EH (cell line): ENCODE measurements at regions not wholly inside any gene's neighbourhood (a gene's known extent, or its start where the extent isn't known, plus 50 kb on each side); places are given as distances from the start of the nearest gene placed in this dataset.

Experiments
- DNase-seq: peaks from one replicate; pipeline ENCODE4 v3.0.0-alpha.2; 2015; ENCODE audit warnings: low read depth

GRCh38 chr4:43243433-43244116 lies 351.1 kb downstream of the GRXCR1 start:
- no peak for DNase-seq

DNA sequence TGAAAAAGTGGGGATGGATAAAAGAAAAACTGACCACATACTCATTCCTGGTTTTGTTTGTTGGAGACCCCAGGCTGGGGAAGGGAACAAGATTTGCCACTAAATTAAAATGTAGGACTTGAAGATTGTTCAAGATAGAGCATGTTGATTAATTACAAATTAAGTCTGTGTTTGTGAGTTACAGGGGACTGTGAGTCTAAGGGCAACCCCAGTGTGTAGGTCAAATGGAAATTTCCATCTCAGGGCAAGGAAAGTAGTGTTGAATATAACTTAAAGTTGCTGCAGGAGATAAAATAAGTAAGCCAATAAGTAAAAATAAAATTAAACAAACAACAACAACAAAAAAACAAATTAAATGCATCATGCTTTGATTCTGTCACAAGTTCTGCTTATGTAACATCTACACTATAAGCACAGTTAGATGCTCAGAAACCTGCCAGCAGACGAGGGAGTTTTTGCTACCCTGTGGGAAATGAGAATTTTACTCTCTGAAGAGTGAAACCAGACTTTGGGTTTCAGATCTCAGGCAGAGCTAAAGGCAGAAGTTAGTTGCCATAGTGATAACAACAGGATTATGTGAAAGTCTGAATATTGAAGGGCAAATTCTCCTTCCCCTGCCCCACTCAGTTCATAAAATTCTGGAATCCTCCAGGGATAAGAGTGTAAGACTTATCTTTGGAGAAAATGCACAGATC lies 352.3 kb downstream of the GRXCR1 start:
- no peak for DNase-seq

DNA sequence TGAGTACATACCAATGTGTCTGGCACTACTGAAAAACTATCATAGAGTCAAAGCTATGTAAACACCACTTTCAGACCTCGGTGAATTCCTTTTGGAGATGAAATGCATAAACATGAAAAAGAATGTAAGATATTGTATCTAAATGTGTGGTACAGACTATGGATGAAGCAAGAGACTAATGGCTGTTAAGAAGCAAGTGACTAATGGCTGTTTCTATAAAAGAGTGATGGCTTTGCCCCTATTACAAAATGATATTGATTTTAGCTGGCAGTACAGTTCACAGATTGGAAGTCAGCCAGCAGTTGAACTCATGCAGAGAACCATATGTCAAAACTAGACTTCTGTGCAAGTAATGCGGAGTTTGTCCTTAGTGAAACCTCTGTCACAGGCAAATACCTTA lies 359.3 kb downstream of the GRXCR1 start:
- no peak for DNase-seq

- no peak for DNase-seq
These were observed 361.0 kb downstream of the GRXCR1 start for GRCh38 chr4:43253541-43253940.

DNA sequence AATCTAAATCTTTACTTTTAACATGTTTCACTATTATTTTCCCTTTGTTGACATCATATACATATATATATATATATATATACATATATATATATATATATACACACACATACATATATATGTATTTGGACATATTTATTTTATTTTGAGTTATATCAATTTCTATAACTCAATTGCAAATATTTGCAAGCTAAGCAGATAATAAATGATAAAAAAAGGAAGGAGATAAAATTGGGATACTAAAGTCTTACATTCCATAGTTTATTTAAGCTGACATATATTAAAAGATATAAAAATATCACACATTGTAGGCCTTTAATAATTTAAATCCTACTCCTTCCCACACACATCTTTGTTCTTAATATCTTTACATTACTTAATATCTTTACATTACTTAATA lies 372.2 kb downstream of the GRXCR1 start:
- no peak for DNase-seq

DNA sequence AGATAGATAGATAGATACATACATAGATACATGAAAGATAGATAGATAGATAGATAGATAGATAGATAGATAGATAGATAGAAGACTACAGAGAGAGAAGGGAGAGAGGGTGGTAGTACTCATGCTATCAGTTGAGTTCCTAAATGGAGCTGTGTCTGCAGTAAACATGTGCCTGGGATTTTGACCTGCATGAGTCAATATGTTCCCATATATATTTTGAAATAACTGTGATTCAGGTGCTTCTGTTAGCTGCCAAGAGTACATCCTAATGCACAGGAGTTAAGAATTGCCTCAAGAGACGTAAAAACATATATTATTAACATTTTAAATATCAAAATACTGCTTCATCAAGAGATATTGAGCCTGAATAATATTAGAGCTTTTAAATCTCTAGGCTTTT lies 379.4 kb downstream of the GRXCR1 start:
- DNase-seq = no peak

GRCh38 chr4:43274376-43274775 lies 381.9 kb downstream of the GRXCR1 start:
- DNase-seq = no peak

- no peak for DNase-seq
These were observed 383.3 kb downstream of the GRXCR1 start for GRCh38 chr4:43275779-43276178.

DNA sequence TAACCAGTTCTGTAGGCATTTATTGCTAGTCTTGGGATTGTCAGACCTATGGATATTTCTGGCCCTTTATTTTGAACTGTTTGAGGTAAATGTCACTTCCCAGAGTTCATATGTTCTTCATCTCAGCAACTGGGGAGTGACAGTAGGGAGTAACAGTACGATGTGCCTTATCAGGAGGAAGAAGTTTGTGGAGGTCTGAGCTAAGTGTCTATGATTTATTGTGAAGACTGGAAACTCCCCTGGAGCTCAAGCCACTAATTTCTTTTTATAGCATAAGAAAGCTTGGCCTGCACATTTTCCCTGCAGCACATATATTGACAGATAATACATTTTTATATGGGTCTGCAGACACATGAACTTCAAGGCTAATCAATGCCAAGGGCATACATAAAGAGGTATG lies 383.8 kb downstream of the GRXCR1 start:
- DNase-seq = no peak

- DNase-seq = no peak
These were observed 384.5 kb downstream of the GRXCR1 start for GRCh38 chr4:43277003-43277402.

DNA sequence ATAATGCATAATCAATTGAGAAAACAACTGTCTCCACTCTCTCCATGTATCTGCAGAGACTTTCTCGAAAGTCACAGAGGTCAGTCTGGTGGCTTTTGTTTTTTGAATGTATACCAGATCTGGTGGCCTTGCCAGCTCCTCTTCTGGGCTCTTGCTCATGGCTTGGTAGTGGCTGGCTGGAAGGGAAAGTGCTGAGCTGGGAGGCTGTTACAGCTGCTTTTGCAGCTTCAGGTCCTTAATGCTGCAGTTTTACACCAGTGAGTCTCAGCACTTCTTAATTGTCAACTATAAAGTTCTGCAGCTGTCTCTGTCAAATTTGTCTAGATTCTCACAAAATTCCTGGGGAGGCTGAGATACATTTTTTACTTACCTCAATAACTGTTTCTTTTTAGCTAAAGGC lies 390.0 kb downstream of the GRXCR1 start:
- no peak for DNase-seq

DNA sequence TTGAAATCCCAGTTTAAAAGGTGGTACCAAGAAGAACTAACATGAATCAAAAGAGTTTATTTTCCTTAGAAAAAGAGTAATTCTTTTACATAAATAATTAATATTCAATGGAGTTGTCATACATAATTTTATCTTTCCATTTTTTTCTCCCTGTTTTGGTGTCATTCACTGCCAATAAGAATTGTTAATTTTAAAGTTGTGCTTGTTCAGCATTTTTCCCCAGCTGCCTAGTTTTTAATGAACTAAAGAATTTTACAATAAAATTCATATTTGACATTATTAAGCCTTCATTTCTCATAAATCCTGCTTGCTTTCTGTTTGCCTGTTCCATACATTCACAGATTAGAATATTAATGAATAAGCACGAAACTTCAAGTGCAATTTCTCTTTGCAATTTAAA lies 393.6 kb downstream of the GRXCR1 start:
- no peak for DNase-seq

DNA sequence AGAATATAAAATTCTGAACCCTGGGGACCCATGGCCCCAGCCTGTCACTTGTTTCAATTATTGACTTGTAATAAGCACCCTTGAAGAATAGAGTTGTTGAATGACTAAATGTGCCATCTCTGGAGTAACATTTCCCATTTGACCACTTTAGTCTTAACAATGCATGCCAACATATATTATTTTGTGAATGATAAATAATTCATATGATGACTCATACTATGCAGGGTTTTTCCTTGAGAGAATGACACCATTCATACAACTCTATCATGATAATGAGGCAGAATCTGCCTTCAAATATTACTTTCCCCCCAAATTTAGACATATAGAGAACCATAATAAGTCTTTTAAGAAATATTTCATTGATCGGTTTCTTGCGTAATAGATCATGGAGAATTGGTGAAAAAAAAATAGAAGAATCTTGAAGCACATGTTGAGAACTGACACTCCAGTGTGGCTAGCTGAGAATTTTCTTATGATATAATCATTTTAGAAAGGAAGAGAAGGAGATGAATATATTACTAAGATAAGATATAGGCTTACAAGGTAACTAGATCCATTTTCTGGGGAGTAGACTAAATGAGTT lies 404.5 kb downstream of the GRXCR1 start:
- DNase-seq = no peak

DNA sequence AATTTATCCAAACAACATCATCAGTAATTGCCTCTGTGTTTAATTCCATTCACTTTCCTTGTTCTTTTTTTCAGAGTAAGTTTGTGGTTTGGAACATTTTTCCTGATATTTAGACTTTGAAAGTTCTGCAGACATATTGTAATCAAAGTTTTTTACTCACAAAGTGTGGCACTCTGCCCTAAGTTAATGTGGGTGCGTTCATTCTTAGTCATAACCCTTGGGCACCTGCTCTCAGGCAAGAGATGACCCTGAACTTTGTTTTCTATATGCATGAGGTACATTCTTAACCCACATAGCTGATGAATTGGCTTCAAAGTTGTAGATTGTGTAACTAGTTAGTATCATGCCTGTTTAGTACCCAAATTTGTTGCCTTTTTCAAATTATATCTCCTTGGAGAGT lies 424.3 kb downstream of the GRXCR1 start:
- no peak for DNase-seq

- DNase-seq = no peak
These were observed 432.9 kb downstream of the GRXCR1 start for GRCh38 chr4:43325220-43325967.

DNA sequence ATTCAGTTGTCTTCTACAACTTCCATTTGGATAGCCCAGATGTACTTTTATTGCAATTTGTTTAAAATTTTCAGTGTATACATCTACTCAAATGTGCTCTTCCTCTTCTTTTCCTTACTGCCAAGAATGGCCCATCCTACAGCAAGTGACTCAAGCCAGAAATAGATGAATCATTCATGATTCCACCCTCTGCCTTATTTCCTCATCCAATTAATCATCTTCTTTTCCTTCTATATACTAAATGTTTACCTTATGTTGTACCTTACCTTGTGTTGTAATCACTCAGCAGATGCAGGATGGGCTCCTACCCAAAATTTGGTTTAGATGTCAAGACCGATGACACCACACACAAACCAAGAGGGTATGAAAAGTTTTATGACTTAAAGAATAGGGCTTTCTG lies 437.8 kb downstream of the GRXCR1 start:
- no peak for DNase-seq

DNA sequence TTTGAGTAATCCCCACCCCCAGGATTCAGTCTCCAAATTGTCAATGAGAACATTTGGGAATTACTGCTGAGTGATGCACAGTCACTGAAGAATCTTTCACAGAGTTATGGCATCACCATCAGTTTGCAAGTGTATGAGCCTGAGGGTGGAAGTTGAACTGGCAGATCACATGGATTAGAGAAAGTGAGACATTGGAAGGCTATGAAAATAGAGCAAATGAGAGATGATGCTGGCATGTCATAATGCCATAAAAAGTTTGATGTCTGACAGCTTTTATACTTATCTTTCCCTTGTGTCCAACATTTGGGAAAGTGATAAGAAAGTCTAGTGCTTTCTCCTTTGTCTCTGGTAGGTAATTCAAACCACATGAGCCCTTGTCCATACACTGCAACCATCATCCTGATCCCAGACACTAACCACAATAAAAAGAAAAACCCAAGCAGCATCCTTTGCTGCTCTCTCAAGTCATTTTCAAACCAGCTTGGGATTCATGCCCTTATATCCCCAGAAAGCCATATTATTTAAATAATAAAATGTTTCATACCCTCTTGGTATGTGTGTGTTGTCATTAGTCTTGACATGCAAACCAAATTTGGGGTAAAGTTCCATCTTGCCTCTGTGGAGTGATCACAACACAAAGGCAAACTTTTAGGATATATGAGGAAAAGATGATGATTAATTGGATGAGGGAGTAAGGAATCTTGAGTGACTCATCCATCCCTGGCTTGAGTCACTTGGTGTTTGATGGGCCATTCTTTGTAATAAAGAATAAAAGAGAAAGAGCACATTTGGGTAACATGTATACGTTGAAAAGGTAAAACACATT lies 438.9 kb downstream of the GRXCR1 start:
- DNase-seq = peak; percentile 0

GRCh38 chr4:43332052-43332425 lies 439.5 kb downstream of the GRXCR1 start:
- no peak for DNase-seq

DNA sequence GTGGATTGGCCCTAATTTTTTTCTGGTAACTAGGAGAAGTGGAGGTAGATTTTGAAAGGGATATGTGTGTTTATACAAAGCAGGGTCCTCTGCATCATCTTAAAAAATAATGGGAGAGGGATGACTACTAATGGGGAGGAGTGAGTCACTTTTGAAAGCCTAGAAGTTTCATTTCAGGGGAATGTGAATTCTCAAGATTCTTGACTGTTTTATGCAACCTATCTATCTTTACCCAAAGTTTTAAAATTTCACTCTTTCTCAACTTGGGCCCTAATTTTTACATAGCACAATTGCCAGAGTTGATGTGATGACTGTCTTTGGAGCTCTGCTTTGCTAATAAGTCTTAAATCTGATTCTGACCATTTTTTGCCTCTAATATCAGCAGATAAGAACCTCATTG lies 445.2 kb downstream of the GRXCR1 start:
- DNase-seq = no peak

GRCh38 chr4:43339435-43339834 lies 446.9 kb downstream of the GRXCR1 start:
- no peak for DNase-seq

GRCh38 chr4:43341741-43342140 lies 449.2 kb downstream of the GRXCR1 start:
- no peak for DNase-seq

DNA sequence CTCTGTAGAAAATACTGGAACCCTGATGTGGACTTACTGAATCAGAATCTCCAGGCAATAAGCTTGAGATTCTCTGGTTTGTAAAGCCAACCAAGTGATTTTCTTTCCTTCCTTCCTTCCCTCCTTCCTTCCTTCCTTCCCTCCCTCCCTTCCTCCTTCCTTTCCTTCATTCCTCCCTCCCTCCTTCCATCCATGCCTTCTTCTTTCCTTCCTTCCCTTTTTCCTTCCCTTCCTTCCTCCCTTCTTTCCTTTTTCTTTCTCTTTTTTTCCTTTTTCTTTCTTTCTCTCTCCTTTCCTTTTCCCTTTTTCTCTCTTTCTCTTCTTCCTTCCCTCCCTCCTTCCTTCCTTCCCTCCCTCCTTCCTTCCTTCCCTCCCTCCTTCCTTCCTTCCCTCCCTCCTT lies 450.8 kb downstream of the GRXCR1 start:
- no peak for DNase-seq
